ENCODE measurements at regions not wholly inside any gene's neighbourhood (a gene's known extent, or its start where the extent isn't known, plus 50 kb on each side); places are given as distances from the start of the nearest gene placed in this dataset.

DNA sequence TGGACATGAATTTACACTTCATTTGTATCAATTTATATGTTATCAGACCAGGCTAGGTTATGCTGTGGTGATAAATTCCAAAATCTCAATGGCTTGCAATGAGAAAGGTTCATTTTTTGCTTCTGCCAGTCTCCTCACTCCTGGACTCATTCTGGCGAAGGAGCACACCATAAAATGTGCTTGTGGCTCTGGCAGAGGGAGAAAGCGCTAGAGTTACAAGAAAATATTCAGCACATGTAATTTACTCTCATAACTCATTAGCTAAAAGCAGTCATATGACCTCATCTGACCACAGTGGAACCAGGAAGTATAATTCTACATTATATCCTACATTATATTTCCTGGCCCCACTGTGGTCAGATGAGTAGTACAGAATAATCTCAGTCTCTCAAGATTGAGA is 193.8 kb downstream of the BCHE start:
- DNase-seq: no peak
- no peaks in the 10 kb centered on the region for H3K36me3 Mint-ChIP-seq (ENCODE audit: unreplicated experiment)
- H3K9me3 Mint-ChIP-seq (ENCODE audit: unreplicated experiment): no peaks in the 10 kb centered on the region
- H3K27me3 Mint-ChIP-seq (ENCODE audit: unreplicated experiment): no peaks in the 10 kb centered on the region
- TF ChIP-seq, protein P1, sequence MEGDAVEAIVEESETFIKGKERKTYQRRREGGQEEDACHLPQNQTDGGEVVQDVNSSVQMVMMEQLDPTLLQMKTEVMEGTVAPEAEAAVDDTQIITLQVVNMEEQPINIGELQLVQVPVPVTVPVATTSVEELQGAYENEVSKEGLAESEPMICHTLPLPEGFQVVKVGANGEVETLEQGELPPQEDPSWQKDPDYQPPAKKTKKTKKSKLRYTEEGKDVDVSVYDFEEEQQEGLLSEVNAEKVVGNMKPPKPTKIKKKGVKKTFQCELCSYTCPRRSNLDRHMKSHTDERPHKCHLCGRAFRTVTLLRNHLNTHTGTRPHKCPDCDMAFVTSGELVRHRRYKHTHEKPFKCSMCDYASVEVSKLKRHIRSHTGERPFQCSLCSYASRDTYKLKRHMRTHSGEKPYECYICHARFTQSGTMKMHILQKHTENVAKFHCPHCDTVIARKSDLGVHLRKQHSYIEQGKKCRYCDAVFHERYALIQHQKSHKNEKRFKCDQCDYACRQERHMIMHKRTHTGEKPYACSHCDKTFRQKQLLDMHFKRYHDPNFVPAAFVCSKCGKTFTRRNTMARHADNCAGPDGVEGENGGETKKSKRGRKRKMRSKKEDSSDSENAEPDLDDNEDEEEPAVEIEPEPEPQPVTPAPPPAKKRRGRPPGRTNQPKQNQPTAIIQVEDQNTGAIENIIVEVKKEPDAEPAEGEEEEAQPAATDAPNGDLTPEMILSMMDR (IDR thresholded peaks at IDR 0.05; ENCODE audit: partially characterized antibody, unreplicated experiment): no peak
- H3K27ac Mint-ChIP-seq (ENCODE audit: unreplicated experiment): no peak overlapping the region
- no peak overlapping the region for H3K4me3 Mint-ChIP-seq (ENCODE audit: unreplicated experiment)
- H3K4me1 Mint-ChIP-seq (ENCODE audit: low read depth, unreplicated experiment): no peaks in the 10 kb centered on the region

DNA sequence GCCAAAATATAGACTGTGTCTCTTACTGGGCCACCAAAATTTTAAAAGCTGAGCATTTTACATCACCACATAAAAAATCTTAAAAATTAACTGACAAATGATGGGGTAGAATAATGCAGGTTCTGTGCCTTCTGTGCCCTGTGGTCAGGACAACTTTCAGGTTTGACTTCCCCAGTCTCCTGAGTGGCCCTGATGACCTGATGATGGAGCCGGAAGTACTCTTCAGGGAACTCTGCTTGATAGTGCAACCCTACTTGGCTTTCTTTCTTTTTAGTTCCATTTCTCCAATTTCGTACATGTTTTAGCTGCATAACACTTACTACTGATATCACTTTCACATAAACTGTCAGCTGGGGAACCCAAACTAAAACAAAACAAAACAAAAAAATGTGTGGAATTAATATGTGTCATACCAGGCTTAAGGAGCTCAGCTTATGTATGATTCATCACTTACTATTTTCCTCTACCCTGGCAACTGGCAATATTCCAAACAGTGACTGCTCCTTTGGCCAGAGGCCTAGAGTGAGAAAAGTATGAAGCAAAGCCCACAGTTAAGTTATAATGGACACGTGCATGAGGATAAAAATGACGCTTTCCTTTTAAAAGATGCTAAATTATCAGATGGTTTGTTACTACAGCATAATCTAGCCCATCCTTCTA is 194.3 kb downstream of the BCHE start:
- TF ChIP-seq, protein P1 (IDR thresholded peaks at IDR 0.05; ENCODE audit: partially characterized antibody, unreplicated experiment): no peak
- no peak for DNase-seq

GRCh38 chr3:165641569-165642310 is 195.5 kb downstream of the BCHE start:
- no peak for DNase-seq
- H3K36me3 Mint-ChIP-seq (ENCODE audit: unreplicated experiment): no peaks in the 10 kb centered on the region
- no peak overlapping the region for H3K4me3 Mint-ChIP-seq (ENCODE audit: unreplicated experiment)
- no peaks in the 10 kb centered on the region for H3K9me3 Mint-ChIP-seq (ENCODE audit: unreplicated experiment)
- no peak overlapping the region for H3K27ac Mint-ChIP-seq (ENCODE audit: unreplicated experiment)
- no peaks in the 10 kb centered on the region for H3K4me1 Mint-ChIP-seq (ENCODE audit: low read depth, unreplicated experiment)
- no peaks in the 10 kb centered on the region for H3K27me3 Mint-ChIP-seq (ENCODE audit: unreplicated experiment)
- TF ChIP-seq, protein P1 (IDR thresholded peaks at IDR 0.05; ENCODE audit: partially characterized antibody, unreplicated experiment): no peak

More for the DNA sequence above, 194.3 kb downstream of the BCHE start:
- no peaks in the 10 kb centered on the region for H3K4me1 Mint-ChIP-seq (ENCODE audit: low read depth, unreplicated experiment)
- no peaks in the 10 kb centered on the region for H3K9me3 Mint-ChIP-seq (ENCODE audit: unreplicated experiment)
- H3K36me3 Mint-ChIP-seq (ENCODE audit: unreplicated experiment): no peaks in the 10 kb centered on the region
- H3K27me3 Mint-ChIP-seq (ENCODE audit: unreplicated experiment): no peaks in the 10 kb centered on the region
- H3K4me3 Mint-ChIP-seq (ENCODE audit: unreplicated experiment): no peak overlapping the region
- no peak overlapping the region for H3K27ac Mint-ChIP-seq (ENCODE audit: unreplicated experiment)

DNA sequence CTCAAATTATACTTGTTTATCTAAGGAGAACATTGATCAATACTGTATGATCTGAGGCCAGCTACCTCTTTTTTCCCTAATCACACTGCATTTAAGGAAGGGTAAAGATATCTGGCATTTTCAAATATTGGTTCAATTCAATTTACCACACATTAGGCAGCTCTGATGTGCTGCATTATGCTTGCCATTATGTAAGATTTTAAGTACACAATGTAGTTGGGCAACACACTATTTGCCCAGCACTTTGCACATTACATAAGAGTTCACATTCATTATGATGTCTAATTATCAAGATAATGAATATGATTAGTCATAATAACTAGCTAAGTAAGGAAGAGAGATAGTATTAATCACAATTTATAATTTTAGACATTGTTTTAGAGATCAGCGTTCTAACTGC is 196.3 kb downstream of the BCHE start:
- H3K27me3 Mint-ChIP-seq (ENCODE audit: unreplicated experiment): no peaks in the 10 kb centered on the region
- H3K4me3 Mint-ChIP-seq (ENCODE audit: unreplicated experiment): no peak overlapping the region
- no peak for DNase-seq
- no peak overlapping the region for H3K27ac Mint-ChIP-seq (ENCODE audit: unreplicated experiment)
- TF ChIP-seq, protein P1 (IDR thresholded peaks at IDR 0.05; ENCODE audit: partially characterized antibody, unreplicated experiment): no peak
- no peaks in the 10 kb centered on the region for H3K36me3 Mint-ChIP-seq (ENCODE audit: unreplicated experiment)
- no peaks in the 10 kb centered on the region for H3K4me1 Mint-ChIP-seq (ENCODE audit: low read depth, unreplicated experiment)
- H3K9me3 Mint-ChIP-seq (ENCODE audit: unreplicated experiment): no peaks in the 10 kb centered on the region

- Mint-ChIP-seq H3K27ac (ENCODE audit: unreplicated experiment) (no peak overlapping the region), H3K4me1 (ENCODE audit: low read depth, unreplicated experiment) (no peaks in the 10 kb centered on the region), H3K36me3 (ENCODE audit: unreplicated experiment) (no peaks in the 10 kb centered on the region), H3K4me3 (ENCODE audit: unreplicated experiment) (no peak overlapping the region), H3K27me3 (ENCODE audit: unreplicated experiment) (no peaks in the 10 kb centered on the region), H3K9me3 (ENCODE audit: unreplicated experiment) (no peaks in the 10 kb centered on the region)
- no peak for DNase-seq
- TF ChIP-seq, protein P1 (IDR thresholded peaks at IDR 0.05; ENCODE audit: partially characterized antibody, unreplicated experiment): no peak
Measured at GRCh38 chr3:165640031-165640430, 197.2 kb downstream of the BCHE start.

Measured in glutamatergic neuron (in vitro differentiated cells).